ENCODE measurements at regions not wholly inside any gene's neighbourhood (a gene's known extent, or its start where the extent isn't known, plus 50 kb on each side); places are given as distances from the start of the nearest gene placed in this dataset.

DNA sequence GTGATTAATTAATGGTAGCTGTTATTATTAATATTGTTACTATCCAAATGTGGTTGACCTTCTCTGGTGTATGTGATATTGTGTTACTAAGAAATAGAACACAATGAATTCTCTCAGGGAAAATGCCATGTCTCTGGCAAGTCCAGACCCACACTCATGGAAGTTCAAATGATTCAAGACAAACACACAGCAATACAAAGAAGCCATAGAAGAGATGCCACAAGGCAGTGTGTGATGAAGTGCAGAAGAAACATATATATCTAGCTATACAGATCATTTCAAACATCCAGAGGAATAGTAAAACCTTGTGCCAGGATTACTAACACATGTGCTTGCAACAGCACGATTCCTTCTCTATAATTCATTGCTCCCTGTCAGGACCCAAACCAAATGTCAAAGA is 93.1 kb upstream of the SOD3 start:
- TF ChIP-seq, protein P1, sequence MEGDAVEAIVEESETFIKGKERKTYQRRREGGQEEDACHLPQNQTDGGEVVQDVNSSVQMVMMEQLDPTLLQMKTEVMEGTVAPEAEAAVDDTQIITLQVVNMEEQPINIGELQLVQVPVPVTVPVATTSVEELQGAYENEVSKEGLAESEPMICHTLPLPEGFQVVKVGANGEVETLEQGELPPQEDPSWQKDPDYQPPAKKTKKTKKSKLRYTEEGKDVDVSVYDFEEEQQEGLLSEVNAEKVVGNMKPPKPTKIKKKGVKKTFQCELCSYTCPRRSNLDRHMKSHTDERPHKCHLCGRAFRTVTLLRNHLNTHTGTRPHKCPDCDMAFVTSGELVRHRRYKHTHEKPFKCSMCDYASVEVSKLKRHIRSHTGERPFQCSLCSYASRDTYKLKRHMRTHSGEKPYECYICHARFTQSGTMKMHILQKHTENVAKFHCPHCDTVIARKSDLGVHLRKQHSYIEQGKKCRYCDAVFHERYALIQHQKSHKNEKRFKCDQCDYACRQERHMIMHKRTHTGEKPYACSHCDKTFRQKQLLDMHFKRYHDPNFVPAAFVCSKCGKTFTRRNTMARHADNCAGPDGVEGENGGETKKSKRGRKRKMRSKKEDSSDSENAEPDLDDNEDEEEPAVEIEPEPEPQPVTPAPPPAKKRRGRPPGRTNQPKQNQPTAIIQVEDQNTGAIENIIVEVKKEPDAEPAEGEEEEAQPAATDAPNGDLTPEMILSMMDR (optimal IDR thresholded peaks at IDR 0.05 in 1 of 3, IDR thresholded peaks at IDR 0.05 in 1 of 3, conservative IDR thresholded peaks at IDR 0.05 in 1 of 3; ENCODE audit: extremely low read depth in 1 of 3, insufficient read depth in 2 of 3, low read length in 3 of 3), result no peak
- no peak for TF ChIP-seq EZH2 (IDR thresholded peaks at IDR 0.05; ENCODE audit: low read length)

All from keratinocyte (primary cell).